Activated B cell treated with CpG ODN at 0.5 μM for 24 hours (primary cell): ENCODE measurements at regions not wholly inside any gene's neighbourhood (a gene's known extent, or its start where the extent isn't known, plus 50 kb on each side); places are given as distances from the start of the nearest gene placed in this dataset.

Experiments
- ATAC-seq: fragments of 200-7000 bp; cut with Tn5 transposase; one replicate; pipeline ENCODE4 v1.10.0; 2021; ENCODE audit warnings: low read depth, mild to moderate bottlenecking, moderate library complexity
- CTCF ChIA-PET: fragments of 350-600 bp; sonication (Branson Sonifier 250); formaldehyde crosslinking; loops from one replicate; lab custom pipeline; 2021; ENCODE audit warnings: antibody characterized with exemption; lab: Charles Lee
- POLR2A ChIA-PET: fragments of 350-600 bp; sonication (Branson Sonifier 250); formaldehyde crosslinking; loops from one replicate; lab custom pipeline; 2021; ENCODE audit warnings: antibody characterized with exemption; lab: Charles Lee
- DNase-seq: peaks from one replicate; pipeline ENCODE4 v3.0.0; 2022
- H3K27ac Mint-ChIP-seq: one replicate; pipeline ENCODE4 v1.8.0; 2020; ENCODE audit warnings: mixed read lengths
- H3K27me3 Mint-ChIP-seq: one replicate; pipeline ENCODE4 v1.8.0; 2021; ENCODE audit warnings: mixed read lengths
- H3K36me3 Mint-ChIP-seq: one replicate; pipeline ENCODE4 v1.8.0; 2021; ENCODE audit warnings: low read depth, mixed read lengths
- H3K4me1 Mint-ChIP-seq: one replicate; pipeline ENCODE4 v1.8.0; 2021; ENCODE audit warnings: mixed read lengths
- H3K4me3 Mint-ChIP-seq: one replicate; pipeline ENCODE4 v1.8.0; 2020; ENCODE audit warnings: mild to moderate bottlenecking, mixed read lengths
- H3K9me3 Mint-ChIP-seq: one replicate; pipeline ENCODE4 v1.8.0; 2020; ENCODE audit warnings: mixed read lengths
- CTCF ChIP-seq: fragments of 200-600 bp; IDR thresholded peaks from one replicate; pipeline ENCODE4 v1.8.0; 2022; ENCODE audit warnings: antibody characterized with exemption, mild to moderate bottlenecking
- intact Hi-C: fragments of 100-400 bp; cut with micrococcal nuclease; formaldehyde crosslinking; loops from one replicate; pipeline ENCODE4 v1.15.1; 2024

DNA sequence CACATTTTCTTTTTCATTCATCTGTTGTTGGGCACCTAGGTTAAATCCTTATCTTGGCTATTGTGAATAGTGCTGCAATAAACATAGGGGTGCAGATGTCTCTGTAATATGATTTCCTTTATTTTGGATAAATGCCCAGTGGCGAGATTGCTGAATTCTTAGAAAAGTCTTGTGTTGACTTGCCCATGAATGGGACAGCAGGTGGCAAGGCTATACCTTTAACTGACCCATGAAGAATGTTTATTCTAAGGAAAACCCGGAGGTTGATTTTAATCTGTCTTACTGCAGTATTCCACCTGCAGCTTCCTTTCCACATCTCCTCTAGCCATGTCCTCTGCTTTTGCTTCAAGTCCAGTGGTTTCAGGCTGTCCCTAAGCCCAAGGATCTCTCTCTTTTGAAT, 220.6 kb downstream of the SNCA start:
- Mint-ChIP-seq H3K27me3 (no peaks in the 10 kb centered on the region), H3K4me1 (no peaks in the 10 kb centered on the region), H3K4me3 (no peak overlapping the region), H3K27ac (no peak overlapping the region), H3K9me3 (no peaks in the 10 kb centered on the region), H3K36me3 (no peaks in the 10 kb centered on the region)
- intact Hi-C loops = no loop called here
- DNase-seq = no peak
- ATAC-seq = no peak
- POLR2A ChIA-PET = no interaction called here
- TF ChIP-seq CTCF = no peak
- CTCF ChIA-PET = no interaction called here

DNA sequence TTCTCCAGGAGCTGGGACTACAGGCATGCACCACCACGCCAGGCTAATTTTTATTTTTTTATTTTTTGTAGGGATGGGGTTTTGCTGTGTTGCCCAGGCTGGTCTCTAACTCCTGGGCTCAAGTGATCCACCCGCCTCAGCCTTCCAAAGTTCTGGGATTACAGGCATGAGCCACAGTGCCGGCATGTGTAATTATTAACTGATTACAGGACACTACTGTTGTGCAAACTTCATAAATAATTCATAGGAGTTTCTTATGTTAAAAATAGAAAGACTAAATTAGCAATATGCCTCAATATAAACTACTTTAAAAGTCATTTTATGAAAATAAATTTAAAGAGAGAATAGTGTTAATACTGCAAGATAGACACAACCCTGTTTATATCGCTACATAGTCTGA, 221.9 kb downstream of the SNCA start:
- H3K4me1 Mint-ChIP-seq = no peaks in the 10 kb centered on the region
- ChIA-PET POLR2A (no interaction called here), CTCF (no interaction called here)
- H3K4me3 Mint-ChIP-seq = no peak overlapping the region
- no peak for TF ChIP-seq CTCF
- DNase-seq (no peak), ATAC-seq (no peak)
- no peaks in the 10 kb centered on the region for H3K9me3 Mint-ChIP-seq
- no peak overlapping the region for H3K27ac Mint-ChIP-seq
- H3K27me3 Mint-ChIP-seq = no peaks in the 10 kb centered on the region
- no peaks in the 10 kb centered on the region for H3K36me3 Mint-ChIP-seq
- intact Hi-C loops = no loop called here

DNA sequence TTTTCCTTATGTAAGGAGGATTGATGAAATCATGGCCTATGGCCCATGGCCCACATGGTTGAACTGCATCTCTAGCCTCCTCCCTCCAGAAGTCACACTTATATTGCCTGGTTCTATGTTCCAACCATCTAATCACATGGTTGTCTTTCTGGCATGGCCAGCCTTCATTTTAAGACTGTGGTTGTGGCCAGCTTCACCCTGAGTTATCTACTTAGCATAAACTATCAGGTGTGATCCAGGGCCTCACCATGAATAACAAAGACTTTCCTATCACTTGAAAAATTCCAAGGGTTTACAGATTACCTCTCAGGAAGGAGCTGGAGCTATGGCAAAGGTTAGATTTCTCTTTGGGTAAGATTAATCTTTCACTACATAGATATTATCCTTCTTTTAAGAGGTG, 222.8 kb downstream of the SNCA start:
- DNase-seq = no peak
- Mint-ChIP-seq H3K4me3 (no peak overlapping the region), H3K9me3 (no peaks in the 10 kb centered on the region), H3K27me3 (no peaks in the 10 kb centered on the region), H3K36me3 (no peaks in the 10 kb centered on the region), H3K4me1 (no peaks in the 10 kb centered on the region), H3K27ac (no peak overlapping the region)
- ATAC-seq = no peak
- ChIA-PET CTCF (no interaction called here), POLR2A (no interaction called here)
- TF ChIP-seq CTCF = no peak
- intact Hi-C loops = no loop called here

DNA sequence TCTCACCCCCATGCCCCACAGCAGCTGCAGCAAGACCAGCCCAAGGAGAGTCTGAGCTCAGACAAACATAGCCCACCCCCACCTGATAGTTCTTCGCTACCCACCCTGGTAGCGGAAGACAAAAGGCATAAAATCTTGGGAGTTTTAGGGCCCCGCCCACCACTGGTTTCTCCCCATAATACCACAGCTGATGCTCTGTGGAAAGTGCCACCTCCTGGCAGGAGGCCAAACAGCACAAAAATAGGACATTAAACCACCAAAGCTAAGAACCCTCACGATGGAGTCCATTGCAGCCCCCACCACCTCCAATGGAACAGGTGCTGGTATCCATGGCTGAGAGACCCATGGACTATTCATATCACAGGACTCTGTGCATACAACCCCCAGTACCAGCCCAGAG, 226.7 kb downstream of the SNCA start:
- ATAC-seq (no peak), DNase-seq (no peak)
- intact Hi-C loops = no loop called here
- H3K4me1 Mint-ChIP-seq = no peaks in the 10 kb centered on the region
- H3K36me3 Mint-ChIP-seq = no peaks in the 10 kb centered on the region
- CTCF ChIA-PET = no interaction called here
- no peak for TF ChIP-seq CTCF
- H3K27me3 Mint-ChIP-seq = no peaks in the 10 kb centered on the region
- H3K9me3 Mint-ChIP-seq = no peaks in the 10 kb centered on the region
- H3K27ac Mint-ChIP-seq = no peak overlapping the region
- POLR2A ChIA-PET = no interaction called here
- no peak overlapping the region for H3K4me3 Mint-ChIP-seq

GRCh38 chr4:89609756-89610155, 227.2 kb downstream of the SNCA start:
- Mint-ChIP-seq H3K9me3 (no peaks in the 10 kb centered on the region), H3K4me3 (no peak overlapping the region), H3K4me1 (no peaks in the 10 kb centered on the region), H3K36me3 (no peaks in the 10 kb centered on the region), H3K27me3 (no peaks in the 10 kb centered on the region), H3K27ac (no peak overlapping the region)
- ChIA-PET POLR2A (no interaction called here), CTCF (no interaction called here)
- DNase-seq = no peak
- no peak for ATAC-seq
- intact Hi-C loops = no loop called here
- no peak for TF ChIP-seq CTCF
